ENCODE measurements at regions not wholly inside any gene's neighbourhood (a gene's known extent, or its start where the extent isn't known, plus 50 kb on each side); places are given as distances from the start of the nearest gene placed in this dataset.

- H3K4me1 ChIP-seq, result peaks cover 3 to 4% of the 10 kb centered on the region in 2 donors
- intact Hi-C loops (cut with DNase I), result loop anchor here (10.0 kb wide), 1 partner anchor 477 kb away; the partner anchor contains the start of gene FBXW11
- no peaks in the 10 kb centered on the region for H3K27me3 ChIP-seq
- TF ChIP-seq, protein P1, sequence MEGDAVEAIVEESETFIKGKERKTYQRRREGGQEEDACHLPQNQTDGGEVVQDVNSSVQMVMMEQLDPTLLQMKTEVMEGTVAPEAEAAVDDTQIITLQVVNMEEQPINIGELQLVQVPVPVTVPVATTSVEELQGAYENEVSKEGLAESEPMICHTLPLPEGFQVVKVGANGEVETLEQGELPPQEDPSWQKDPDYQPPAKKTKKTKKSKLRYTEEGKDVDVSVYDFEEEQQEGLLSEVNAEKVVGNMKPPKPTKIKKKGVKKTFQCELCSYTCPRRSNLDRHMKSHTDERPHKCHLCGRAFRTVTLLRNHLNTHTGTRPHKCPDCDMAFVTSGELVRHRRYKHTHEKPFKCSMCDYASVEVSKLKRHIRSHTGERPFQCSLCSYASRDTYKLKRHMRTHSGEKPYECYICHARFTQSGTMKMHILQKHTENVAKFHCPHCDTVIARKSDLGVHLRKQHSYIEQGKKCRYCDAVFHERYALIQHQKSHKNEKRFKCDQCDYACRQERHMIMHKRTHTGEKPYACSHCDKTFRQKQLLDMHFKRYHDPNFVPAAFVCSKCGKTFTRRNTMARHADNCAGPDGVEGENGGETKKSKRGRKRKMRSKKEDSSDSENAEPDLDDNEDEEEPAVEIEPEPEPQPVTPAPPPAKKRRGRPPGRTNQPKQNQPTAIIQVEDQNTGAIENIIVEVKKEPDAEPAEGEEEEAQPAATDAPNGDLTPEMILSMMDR (IDR thresholded peaks at IDR 0.05), result no peak
- no peak overlapping the region for H3K27ac ChIP-seq
- no peaks in the 10 kb centered on the region for H3K36me3 ChIP-seq
- peak in 1 of 2 donors; percentile 37 for DNase-seq (ENCODE audit: low spot score in 2 of 2)
- no peak overlapping the region for H3K4me3 ChIP-seq
- no peaks in the 10 kb centered on the region for H3K9me3 ChIP-seq
Measured at GRCh38 chr5:171528036-171528435, 108.6 kb downstream of the FGF18 start.

- TF ChIP-seq, protein P1 (IDR thresholded peaks at IDR 0.05), result no peak
- Histone ChIP-seq H3K27me3 (no peaks in the 10 kb centered on the region), H3K9me3 (no peaks in the 10 kb centered on the region), H3K27ac (no peak overlapping the region), H3K4me3 (no peak overlapping the region), H3K36me3 (no peaks in the 10 kb centered on the region), H3K4me1 (peaks cover 3 to 4% of the 10 kb centered on the region in 2 donors)
- intact Hi-C loops (cut with DNase I), result loop anchor here (10.0 kb wide), 1 partner anchor 476 kb away; the partner anchor contains the start of gene FBXW11
- DNase-seq (ENCODE audit: low spot score in 2 of 2), result peak in 1 of 2 donors; percentile 49
Measured at GRCh38 chr5:171528865-171529614, 109.6 kb downstream of the FGF18 start.

DNA sequence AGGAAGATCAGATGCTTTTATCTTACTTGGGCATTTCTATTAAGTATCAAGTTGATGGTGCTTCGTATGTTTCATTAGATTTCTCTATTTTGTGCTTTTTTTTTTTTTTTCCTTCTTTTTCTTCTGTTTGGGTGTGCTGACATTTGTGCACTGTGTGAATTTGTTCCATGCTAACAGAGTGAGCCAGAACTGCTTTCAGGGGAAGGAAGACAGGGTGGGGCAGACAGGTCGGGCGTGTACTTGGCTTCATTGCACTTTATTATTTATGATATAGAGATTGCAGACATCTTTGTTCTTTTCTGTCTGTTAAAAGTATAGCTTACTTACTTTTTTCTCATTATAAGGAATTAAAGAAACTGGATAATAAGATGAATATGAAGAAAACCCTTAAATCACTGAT, 112.2 kb downstream of the FGF18 start:
- peak in 1 of 2 donors; percentile 9 for DNase-seq (ENCODE audit: low spot score in 2 of 2)
- Histone ChIP-seq H3K4me1 (no peaks in the 10 kb centered on the region), H3K9me3 (no peaks in the 10 kb centered on the region), H3K4me3 (no peak overlapping the region), H3K27me3 (no peaks in the 10 kb centered on the region), H3K27ac (no peak overlapping the region), H3K36me3 (no peaks in the 10 kb centered on the region)
- TF ChIP-seq, protein P1 (IDR thresholded peaks at IDR 0.05), result no peak
- intact Hi-C loops (cut with DNase I), result no loop called here

DNA sequence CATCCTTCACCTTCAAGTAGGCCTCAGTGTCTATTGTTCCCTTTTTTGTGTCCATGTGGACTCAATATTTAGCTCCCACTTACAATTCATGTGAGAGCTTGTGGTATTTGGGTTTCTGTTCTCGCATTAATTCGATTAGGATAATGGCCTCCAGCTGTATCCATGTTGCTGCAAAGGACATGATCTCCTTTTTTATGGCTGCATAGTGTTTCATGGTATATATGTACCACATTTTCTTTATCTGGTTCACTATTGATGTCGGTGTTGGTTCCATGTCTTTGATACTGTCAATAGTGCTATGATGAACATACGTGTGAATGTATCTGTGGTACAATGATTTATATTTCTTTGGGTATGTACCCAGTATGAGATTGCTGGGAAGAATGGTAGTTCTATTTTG, 113.7 kb downstream of the FGF18 start:
- no peak overlapping the region for H3K4me3 ChIP-seq
- no peaks in the 10 kb centered on the region for H3K4me1 ChIP-seq
- intact Hi-C loops (cut with DNase I), result no loop called here
- H3K27me3 ChIP-seq, result no peaks in the 10 kb centered on the region
- TF ChIP-seq, protein P1 (IDR thresholded peaks at IDR 0.05), result no peak
- no peaks in the 10 kb centered on the region for H3K9me3 ChIP-seq
- no peaks in the 10 kb centered on the region for H3K36me3 ChIP-seq
- no peak for DNase-seq (ENCODE audit: low spot score in 2 of 2)
- H3K27ac ChIP-seq, result no peak overlapping the region

- TF ChIP-seq, protein P1 (IDR thresholded peaks at IDR 0.05), result no peak
- no peaks in the 10 kb centered on the region for H3K27me3 ChIP-seq
- H3K9me3 ChIP-seq, result no peaks in the 10 kb centered on the region
- intact Hi-C loops (cut with DNase I), result no loop called here
- H3K4me1 ChIP-seq, result no peaks in the 10 kb centered on the region
- H3K27ac ChIP-seq, result no peak overlapping the region
- no peak overlapping the region for H3K4me3 ChIP-seq
- H3K36me3 ChIP-seq, result no peaks in the 10 kb centered on the region
- DNase-seq (ENCODE audit: low spot score in 2 of 2), result peak in 1 of 2 donors; percentile 9
Measured at GRCh38 chr5:171534043-171534895, 114.8 kb downstream of the FGF18 start.

Data from ascending aorta (tissue), 2 donors.